ENCODE measurements at regions not wholly inside any gene's neighbourhood (a gene's known extent, or its start where the extent isn't known, plus 50 kb on each side); places are given as distances from the start of the nearest gene placed in this dataset.

DNA sequence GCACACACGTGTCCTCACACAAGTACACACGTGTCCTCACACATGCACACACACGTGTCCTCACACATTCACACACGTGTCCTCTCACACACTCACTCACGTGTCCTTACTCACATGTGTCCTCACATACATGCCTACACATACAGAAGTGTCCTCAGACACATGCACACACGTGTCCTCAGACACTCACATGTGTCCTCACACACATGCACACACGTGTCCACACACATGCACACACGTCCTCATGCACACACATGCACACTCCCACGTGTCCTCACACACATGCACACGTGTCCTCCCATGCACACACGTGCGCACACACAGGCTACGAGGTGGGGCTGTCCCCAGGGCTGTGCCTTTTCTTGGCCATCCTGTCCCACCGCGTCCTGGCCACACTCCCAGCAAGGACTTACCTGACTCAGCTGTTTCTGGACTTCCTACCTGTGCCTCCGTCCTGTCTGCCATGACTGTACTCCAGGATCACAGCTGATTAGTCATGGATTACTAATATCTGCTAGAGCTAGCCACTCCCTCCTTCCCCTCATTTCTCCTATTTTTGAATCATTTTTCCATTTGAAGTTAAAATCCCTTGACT, 990.2 kb downstream of the BRD1 start:
- TF ChIP-seq POLR2A (IDR thresholded peaks at IDR 0.05), result no peak
- TF ChIP-seq, protein P1, sequence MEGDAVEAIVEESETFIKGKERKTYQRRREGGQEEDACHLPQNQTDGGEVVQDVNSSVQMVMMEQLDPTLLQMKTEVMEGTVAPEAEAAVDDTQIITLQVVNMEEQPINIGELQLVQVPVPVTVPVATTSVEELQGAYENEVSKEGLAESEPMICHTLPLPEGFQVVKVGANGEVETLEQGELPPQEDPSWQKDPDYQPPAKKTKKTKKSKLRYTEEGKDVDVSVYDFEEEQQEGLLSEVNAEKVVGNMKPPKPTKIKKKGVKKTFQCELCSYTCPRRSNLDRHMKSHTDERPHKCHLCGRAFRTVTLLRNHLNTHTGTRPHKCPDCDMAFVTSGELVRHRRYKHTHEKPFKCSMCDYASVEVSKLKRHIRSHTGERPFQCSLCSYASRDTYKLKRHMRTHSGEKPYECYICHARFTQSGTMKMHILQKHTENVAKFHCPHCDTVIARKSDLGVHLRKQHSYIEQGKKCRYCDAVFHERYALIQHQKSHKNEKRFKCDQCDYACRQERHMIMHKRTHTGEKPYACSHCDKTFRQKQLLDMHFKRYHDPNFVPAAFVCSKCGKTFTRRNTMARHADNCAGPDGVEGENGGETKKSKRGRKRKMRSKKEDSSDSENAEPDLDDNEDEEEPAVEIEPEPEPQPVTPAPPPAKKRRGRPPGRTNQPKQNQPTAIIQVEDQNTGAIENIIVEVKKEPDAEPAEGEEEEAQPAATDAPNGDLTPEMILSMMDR (IDR thresholded peaks at IDR 0.05), result no peak

Data from tibial nerve (tissue), 3 donors.